Nephron progenitor cell (in vitro differentiated cells): ENCODE measurements at regions not wholly inside any gene's neighbourhood (a gene's known extent, or its start where the extent isn't known, plus 50 kb on each side); places are given as distances from the start of the nearest gene placed in this dataset.

ENCODE experiments used
- DNase-seq: peaks from one replicate; pipeline ENCODE4 v3.0.0; 2021
- H3K27ac Mint-ChIP-seq: 2 replicates; pipeline ENCODE4 v1.8.0; 2021; ENCODE audit warnings: mild to moderate bottlenecking, moderate library complexity, mixed read lengths
- H3K27me3 Mint-ChIP-seq: 2 replicates; pipeline ENCODE4 v1.8.0; 2021; ENCODE audit warnings: mild to moderate bottlenecking, low read depth, mixed read lengths; ENCODE audit not compliant: poor library complexity
- H3K36me3 Mint-ChIP-seq: 2 replicates; pipeline ENCODE4 v1.8.0; 2021; ENCODE audit warnings: low read depth, mixed read lengths
- H3K4me1 Mint-ChIP-seq: 2 replicates; pipeline ENCODE4 v1.8.0; 2021; ENCODE audit warnings: mixed read lengths
- H3K4me3 Mint-ChIP-seq: 2 replicates; pipeline ENCODE4 v1.8.0; 2021; ENCODE audit warnings: mild to moderate bottlenecking, moderate library complexity, mixed read lengths
- H3K9me3 Mint-ChIP-seq: 2 replicates; pipeline ENCODE4 v1.8.0; 2021; ENCODE audit warnings: mild to moderate bottlenecking, moderate library complexity, mixed read lengths
- TF ChIP-seq, protein P1 (sequence below): fragments of 200-600 bp; sonication (generic); IDR thresholded peaks from 2 replicates; pipeline ENCODE4 v1.5.0; 2021; ENCODE audit warnings: antibody characterized with exemption

GRCh38 chr13:42394711-42395085, 122.7 kb downstream of the AKAP11 start:
- no peak overlapping the region for H3K27ac Mint-ChIP-seq
- no peak for DNase-seq
- H3K4me1 Mint-ChIP-seq: peaks cover 5% of the 10 kb centered on the region
- TF ChIP-seq, protein P1, sequence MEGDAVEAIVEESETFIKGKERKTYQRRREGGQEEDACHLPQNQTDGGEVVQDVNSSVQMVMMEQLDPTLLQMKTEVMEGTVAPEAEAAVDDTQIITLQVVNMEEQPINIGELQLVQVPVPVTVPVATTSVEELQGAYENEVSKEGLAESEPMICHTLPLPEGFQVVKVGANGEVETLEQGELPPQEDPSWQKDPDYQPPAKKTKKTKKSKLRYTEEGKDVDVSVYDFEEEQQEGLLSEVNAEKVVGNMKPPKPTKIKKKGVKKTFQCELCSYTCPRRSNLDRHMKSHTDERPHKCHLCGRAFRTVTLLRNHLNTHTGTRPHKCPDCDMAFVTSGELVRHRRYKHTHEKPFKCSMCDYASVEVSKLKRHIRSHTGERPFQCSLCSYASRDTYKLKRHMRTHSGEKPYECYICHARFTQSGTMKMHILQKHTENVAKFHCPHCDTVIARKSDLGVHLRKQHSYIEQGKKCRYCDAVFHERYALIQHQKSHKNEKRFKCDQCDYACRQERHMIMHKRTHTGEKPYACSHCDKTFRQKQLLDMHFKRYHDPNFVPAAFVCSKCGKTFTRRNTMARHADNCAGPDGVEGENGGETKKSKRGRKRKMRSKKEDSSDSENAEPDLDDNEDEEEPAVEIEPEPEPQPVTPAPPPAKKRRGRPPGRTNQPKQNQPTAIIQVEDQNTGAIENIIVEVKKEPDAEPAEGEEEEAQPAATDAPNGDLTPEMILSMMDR: no peak
- H3K4me3 Mint-ChIP-seq: no peak overlapping the region
- H3K36me3 Mint-ChIP-seq: no peaks in the 10 kb centered on the region
- H3K27me3 Mint-ChIP-seq: no peaks in the 10 kb centered on the region
- H3K9me3 Mint-ChIP-seq: no peaks in the 10 kb centered on the region

DNA sequence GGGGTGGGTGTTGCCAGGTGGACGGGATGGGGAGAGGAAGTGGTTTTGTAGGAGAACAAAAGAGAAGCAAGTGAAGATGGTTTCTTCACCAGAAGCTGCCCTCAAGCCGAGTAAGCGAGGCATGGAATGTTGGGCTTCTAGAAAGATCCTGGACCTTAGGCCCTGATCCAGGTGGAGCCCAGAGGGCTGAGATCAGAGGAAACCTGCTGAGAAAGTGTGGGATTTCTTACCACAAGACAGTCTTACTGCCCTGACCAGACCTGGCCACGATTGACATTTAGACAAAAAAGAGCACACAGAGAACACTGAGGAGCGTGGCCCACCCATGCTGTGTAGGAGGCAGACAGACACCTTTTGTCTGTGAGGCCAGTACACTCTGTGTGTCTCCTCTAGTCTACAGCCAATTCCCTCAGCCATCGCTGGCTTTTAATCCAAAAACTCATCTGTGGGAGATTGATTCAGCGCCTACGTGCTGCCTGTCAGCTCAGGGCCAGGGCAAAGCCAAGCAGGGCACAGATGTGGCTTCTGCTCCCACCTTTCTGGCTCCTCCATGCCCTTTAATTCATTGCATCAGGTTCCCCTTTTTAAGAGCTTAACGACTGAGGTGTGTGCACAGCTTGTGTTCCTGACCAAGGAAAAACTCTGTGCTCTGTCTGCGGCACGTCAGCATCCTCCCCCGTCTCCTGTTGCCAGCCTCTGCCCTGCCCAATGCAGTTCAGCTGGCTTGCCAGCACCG, 123.3 kb downstream of the AKAP11 start:
- peaks cover 5% of the 10 kb centered on the region for H3K4me1 Mint-ChIP-seq
- no peak overlapping the region for H3K27ac Mint-ChIP-seq
- no peaks in the 10 kb centered on the region for H3K9me3 Mint-ChIP-seq
- DNase-seq: no peak
- H3K4me3 Mint-ChIP-seq: no peak overlapping the region
- no peaks in the 10 kb centered on the region for H3K36me3 Mint-ChIP-seq
- H3K27me3 Mint-ChIP-seq: no peaks in the 10 kb centered on the region
- TF ChIP-seq, protein P1: no peak

DNA sequence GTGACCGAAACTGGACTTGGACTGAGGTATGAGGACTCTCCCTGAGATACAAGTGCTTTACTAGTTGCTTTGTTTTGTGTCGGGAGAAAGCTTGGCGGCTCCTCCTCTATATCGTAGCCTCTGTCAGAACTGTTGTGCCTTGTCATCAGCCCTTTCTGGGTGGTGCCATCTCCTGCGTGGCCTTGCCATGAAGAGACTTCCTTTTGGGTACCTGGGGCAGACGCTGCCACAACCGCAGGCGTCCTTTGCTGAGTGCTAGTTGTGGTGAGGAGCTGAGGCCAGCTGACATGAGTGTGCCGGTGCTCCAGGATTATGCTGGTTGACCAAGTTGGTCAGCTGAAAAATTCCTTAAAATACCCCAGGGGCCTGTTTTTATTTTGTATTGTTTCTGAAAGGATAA, 124.5 kb downstream of the AKAP11 start:
- Mint-ChIP-seq H3K9me3 (no peaks in the 10 kb centered on the region), H3K27me3 (no peaks in the 10 kb centered on the region), H3K4me3 (no peak overlapping the region), H3K4me1 (peaks cover 5% of the 10 kb centered on the region), H3K27ac (no peak overlapping the region), H3K36me3 (no peaks in the 10 kb centered on the region)
- DNase-seq: no peak
- TF ChIP-seq, protein P1: no peak

DNA sequence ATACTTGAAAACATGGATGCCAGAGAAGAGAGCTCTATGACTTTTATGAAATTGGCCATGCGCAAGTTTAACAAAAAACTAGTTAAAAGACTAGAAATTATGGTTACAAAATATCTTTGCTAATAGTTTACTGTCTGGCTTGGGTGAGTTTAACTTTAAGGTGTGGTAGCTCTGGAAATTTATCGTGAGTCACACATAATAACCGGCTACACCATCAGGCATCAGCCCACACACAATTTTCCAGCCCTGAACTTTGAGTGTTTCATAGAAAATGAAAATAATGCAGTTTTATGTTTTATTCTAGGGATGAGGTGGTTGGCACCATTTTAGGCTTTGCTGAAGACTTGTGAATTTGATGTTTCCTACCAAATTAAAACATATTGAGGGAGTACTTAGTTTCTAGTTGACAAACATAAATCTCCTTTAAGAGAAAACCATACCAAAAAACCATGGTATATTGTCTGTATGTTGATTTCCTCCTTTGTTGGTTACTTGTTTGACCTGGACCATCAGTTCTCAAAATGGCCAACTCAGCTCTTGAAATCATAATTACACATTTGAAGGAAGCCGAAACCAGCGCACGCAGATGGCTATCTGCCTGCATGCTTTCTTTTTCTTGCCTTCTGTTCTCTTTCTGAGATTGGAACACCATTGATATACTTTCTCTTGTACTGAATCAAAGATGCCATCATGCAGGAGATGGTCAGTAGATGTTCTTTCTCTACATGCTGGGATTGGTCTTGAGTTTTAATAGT, 125.1 kb downstream of the AKAP11 start:
- Mint-ChIP-seq H3K4me1 (peaks cover 5% of the 10 kb centered on the region), H3K27ac (no peak overlapping the region), H3K27me3 (no peaks in the 10 kb centered on the region), H3K4me3 (no peak overlapping the region), H3K9me3 (no peaks in the 10 kb centered on the region), H3K36me3 (no peaks in the 10 kb centered on the region)
- no peak for DNase-seq
- TF ChIP-seq, protein P1: no peak

- DNase-seq: no peak
- Mint-ChIP-seq H3K9me3 (no peaks in the 10 kb centered on the region), H3K4me1 (peaks cover 5% of the 10 kb centered on the region), H3K36me3 (no peaks in the 10 kb centered on the region), H3K27ac (no peak overlapping the region), H3K4me3 (no peak overlapping the region), H3K27me3 (no peaks in the 10 kb centered on the region)
- TF ChIP-seq, protein P1: no peak
Measured at GRCh38 chr13:42398533-42398932, 126.6 kb downstream of the AKAP11 start.
